GM19238 (cell line): ENCODE measurements at regions not wholly inside any gene's neighbourhood (a gene's known extent, or its start where the extent isn't known, plus 50 kb on each side); places are given as distances from the start of the nearest gene placed in this dataset.

Experiments used
- DNase-seq: peaks from one replicate; pipeline ENCODE4 v3.0.0; 2011; ENCODE audit warnings: low spot score; ENCODE audit not compliant: insufficient read length

GRCh38 chr5:155831491-155831890 lies 495.5 kb upstream of the SGCD start:
- DNase-seq = no peak

GRCh38 chr5:155833287-155833686 lies 493.7 kb upstream of the SGCD start:
- no peak for DNase-seq

GRCh38 chr5:155834271-155834975 lies 492.5 kb upstream of the SGCD start:
- no peak for DNase-seq

GRCh38 chr5:155836089-155836803 lies 490.7 kb upstream of the SGCD start:
- no peak for DNase-seq

GRCh38 chr5:155838394-155838793 lies 488.6 kb upstream of the SGCD start:
- no peak for DNase-seq

GRCh38 chr5:155839251-155840037 lies 487.5 kb upstream of the SGCD start:
- DNase-seq = no peak

GRCh38 chr5:155844542-155844941 lies 482.4 kb upstream of the SGCD start:
- no peak for DNase-seq

- DNase-seq = no peak
Observed at GRCh38 chr5:155850370-155850769, 476.6 kb upstream of the SGCD start.

GRCh38 chr5:155866971-155867370 lies 460.0 kb upstream of the SGCD start:
- no peak for DNase-seq

- no peak for DNase-seq
Observed at GRCh38 chr5:155867522-155868088, 459.4 kb upstream of the SGCD start.

GRCh38 chr5:155870636-155871035 lies 456.3 kb upstream of the SGCD start:
- no peak for DNase-seq

- DNase-seq = no peak
Observed at GRCh38 chr5:155871623-155872022, 455.3 kb upstream of the SGCD start.

GRCh38 chr5:155872629-155873220 lies 454.2 kb upstream of the SGCD start:
- no peak for DNase-seq

GRCh38 chr5:155878991-155879575 lies 447.9 kb upstream of the SGCD start:
- no peak for DNase-seq

- DNase-seq = no peak
Observed at GRCh38 chr5:155884041-155884440, 442.9 kb upstream of the SGCD start.

- DNase-seq = no peak
Observed at GRCh38 chr5:155885199-155885598, 441.8 kb upstream of the SGCD start.

GRCh38 chr5:155886311-155887031 lies 440.5 kb upstream of the SGCD start:
- no peak for DNase-seq

- DNase-seq = no peak
Observed at GRCh38 chr5:155895484-155895883, 431.5 kb upstream of the SGCD start.

- no peak for DNase-seq
Observed at GRCh38 chr5:155897761-155898160, 429.2 kb upstream of the SGCD start.

- DNase-seq = no peak
Observed at GRCh38 chr5:155898284-155898683, 428.7 kb upstream of the SGCD start.
